GM12878 (cell line): ENCODE measurements at regions not wholly inside any gene's neighbourhood (a gene's known extent, or its start where the extent isn't known, plus 50 kb on each side); places are given as distances from the start of the nearest gene placed in this dataset.

Experiments
- BCL11A ChIP-seq: IDR thresholded peaks from 2 replicates; pipeline ENCODE4 v1.6.1; 2011; ENCODE audit warnings: low read depth, low read length
- GATAD2B ChIP-seq: fragments of 450-650 bp; conservative IDR thresholded peaks from 2 replicates; pipeline ENCODE4 v1.6.1; 2017; ENCODE audit warnings: low read depth, mild to moderate bottlenecking, moderate library complexity
- SREBF1 ChIP-seq: IDR thresholded peaks from 2 replicates; pipeline ENCODE4 v1.6.1; 2012; ENCODE audit warnings: mild to moderate bottlenecking, low read length
- TAF1 ChIP-seq: IDR thresholded peaks from 2 replicates; pipeline ENCODE4 v1.6.1; 2011; ENCODE audit warnings: mild to moderate bottlenecking, low read depth, low read length, borderline replicate concordance
- TF ChIP-seq, protein P1 (sequence below): IDR thresholded peaks from 2 replicates; pipeline ENCODE4 v1.6.1; 2012; ENCODE audit warnings: mild to moderate bottlenecking, low read depth, low read length
- TF ChIP-seq, protein P2 (sequence below), 3 experiments: IDR thresholded peaks in 2 of 3; conservative IDR thresholded peaks in 1 of 3; 2 replicates each; pipeline ENCODE4 v1.5.1; 2011; ENCODE audit warnings: low read depth in 3 of 3, low read length in 3 of 3, mild to moderate bottlenecking in 3 of 3, control low read depth in 2 of 3, moderate library complexity in 2 of 3, inconsistent platforms in 1 of 3, mixed read lengths in 1 of 3; ENCODE audit not compliant: control insufficient read depth in 2 of 3, insufficient read depth in 1 of 3; ENCODE audit errors: extremely low read depth in 1 of 3
- TF ChIP-seq, protein P3 (sequence below): fragments of 450-650 bp; IDR thresholded peaks from 2 replicates; pipeline ENCODE4 v1.6.1; 2016; ENCODE audit warnings: mild to moderate bottlenecking

DNA sequence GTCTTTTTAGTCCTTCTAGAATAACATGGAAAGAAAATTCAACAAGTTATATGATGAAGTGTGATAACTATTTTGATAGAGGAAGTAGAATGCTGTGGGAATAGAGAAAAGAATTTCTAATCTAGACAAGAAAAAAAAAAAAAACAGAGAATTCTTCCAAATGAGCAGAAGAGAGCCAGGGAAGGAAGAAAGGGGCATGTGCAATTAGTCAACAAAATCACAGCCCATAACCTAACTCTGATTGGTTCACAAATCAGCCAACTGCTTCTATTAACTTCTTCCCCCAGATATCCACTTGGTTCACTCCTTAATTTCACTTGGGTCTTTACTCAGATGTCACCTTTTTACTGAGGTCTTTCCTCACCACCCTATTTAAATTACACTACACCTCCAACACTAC lies 69.5 kb downstream of the BTG1 start (continued):
- TF ChIP-seq, protein P1, sequence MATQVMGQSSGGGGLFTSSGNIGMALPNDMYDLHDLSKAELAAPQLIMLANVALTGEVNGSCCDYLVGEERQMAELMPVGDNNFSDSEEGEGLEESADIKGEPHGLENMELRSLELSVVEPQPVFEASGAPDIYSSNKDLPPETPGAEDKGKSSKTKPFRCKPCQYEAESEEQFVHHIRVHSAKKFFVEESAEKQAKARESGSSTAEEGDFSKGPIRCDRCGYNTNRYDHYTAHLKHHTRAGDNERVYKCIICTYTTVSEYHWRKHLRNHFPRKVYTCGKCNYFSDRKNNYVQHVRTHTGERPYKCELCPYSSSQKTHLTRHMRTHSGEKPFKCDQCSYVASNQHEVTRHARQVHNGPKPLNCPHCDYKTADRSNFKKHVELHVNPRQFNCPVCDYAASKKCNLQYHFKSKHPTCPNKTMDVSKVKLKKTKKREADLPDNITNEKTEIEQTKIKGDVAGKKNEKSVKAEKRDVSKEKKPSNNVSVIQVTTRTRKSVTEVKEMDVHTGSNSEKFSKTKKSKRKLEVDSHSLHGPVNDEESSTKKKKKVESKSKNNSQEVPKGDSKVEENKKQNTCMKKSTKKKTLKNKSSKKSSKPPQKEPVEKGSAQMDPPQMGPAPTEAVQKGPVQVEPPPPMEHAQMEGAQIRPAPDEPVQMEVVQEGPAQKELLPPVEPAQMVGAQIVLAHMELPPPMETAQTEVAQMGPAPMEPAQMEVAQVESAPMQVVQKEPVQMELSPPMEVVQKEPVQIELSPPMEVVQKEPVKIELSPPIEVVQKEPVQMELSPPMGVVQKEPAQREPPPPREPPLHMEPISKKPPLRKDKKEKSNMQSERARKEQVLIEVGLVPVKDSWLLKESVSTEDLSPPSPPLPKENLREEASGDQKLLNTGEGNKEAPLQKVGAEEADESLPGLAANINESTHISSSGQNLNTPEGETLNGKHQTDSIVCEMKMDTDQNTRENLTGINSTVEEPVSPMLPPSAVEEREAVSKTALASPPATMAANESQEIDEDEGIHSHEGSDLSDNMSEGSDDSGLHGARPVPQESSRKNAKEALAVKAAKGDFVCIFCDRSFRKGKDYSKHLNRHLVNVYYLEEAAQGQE, result no peak
- TF ChIP-seq, protein P2, sequence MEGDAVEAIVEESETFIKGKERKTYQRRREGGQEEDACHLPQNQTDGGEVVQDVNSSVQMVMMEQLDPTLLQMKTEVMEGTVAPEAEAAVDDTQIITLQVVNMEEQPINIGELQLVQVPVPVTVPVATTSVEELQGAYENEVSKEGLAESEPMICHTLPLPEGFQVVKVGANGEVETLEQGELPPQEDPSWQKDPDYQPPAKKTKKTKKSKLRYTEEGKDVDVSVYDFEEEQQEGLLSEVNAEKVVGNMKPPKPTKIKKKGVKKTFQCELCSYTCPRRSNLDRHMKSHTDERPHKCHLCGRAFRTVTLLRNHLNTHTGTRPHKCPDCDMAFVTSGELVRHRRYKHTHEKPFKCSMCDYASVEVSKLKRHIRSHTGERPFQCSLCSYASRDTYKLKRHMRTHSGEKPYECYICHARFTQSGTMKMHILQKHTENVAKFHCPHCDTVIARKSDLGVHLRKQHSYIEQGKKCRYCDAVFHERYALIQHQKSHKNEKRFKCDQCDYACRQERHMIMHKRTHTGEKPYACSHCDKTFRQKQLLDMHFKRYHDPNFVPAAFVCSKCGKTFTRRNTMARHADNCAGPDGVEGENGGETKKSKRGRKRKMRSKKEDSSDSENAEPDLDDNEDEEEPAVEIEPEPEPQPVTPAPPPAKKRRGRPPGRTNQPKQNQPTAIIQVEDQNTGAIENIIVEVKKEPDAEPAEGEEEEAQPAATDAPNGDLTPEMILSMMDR (IDR thresholded peaks at IDR 0.05 in 2 of 3, conservative IDR thresholded peaks at IDR 0.05 in 1 of 3; ENCODE audit: control insufficient read depth in 2 of 3, extremely low read depth in 1 of 3, insufficient read depth in 1 of 3, low read depth in 3 of 3, low read length in 3 of 3), result no peak
- TF ChIP-seq, protein P3, sequence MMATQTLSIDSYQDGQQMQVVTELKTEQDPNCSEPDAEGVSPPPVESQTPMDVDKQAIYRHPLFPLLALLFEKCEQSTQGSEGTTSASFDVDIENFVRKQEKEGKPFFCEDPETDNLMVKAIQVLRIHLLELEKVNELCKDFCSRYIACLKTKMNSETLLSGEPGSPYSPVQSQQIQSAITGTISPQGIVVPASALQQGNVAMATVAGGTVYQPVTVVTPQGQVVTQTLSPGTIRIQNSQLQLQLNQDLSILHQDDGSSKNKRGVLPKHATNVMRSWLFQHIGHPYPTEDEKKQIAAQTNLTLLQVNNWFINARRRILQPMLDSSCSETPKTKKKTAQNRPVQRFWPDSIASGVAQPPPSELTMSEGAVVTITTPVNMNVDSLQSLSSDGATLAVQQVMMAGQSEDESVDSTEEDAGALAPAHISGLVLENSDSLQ, result no peak
- no peak for TF ChIP-seq TAF1
- no peak for TF ChIP-seq GATAD2B
- no peak for TF ChIP-seq SREBF1
- TF ChIP-seq BCL11A, result no peak
